ENCODE measurements at regions not wholly inside any gene's neighbourhood (a gene's known extent, or its start where the extent isn't known, plus 50 kb on each side); places are given as distances from the start of the nearest gene placed in this dataset.

DNA sequence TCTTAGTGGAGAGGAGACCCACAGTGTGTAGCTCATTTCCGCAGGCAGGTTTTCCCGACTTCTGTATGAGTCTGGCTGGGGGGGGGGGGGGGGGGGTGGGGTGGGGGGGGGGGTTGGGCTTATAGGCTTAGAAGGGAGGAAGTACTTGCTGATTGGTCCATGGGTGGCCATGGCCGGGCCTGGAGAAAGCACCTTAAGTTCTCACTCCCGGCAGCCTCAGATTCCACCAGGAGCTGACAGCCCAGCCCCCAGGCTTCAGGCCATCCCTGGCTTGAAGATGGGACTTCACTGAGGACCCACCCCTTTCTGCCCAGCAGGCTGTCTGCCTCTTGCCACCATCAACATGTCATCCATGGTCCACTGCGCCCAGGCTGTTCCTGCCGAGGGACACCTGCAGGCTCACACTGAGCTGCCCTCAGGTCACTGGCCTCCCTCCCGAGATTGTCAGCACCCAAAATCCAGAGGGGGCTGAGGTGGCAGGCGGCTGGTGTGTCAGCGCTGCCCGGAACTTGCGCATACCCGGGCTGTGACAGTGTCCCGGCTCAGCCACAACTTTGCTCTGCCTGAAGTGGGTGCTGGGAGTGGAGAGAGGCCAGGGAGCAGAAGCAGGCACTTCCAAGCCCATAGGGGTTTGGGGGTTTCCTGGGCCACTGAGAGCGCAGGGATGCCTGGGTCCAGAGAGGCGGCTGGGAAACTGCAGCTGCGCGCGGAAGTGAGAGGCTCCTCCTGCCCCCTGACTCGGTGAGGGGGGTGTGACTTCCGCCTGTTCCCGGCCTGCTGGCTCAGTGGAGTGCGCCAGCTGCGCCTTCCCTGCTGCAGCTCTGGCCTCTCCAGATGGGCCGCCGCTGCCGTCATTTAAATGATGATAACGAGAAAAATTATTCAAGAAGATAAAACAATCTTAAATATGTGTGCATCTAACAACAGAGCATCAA lies 256.1 kb downstream of the RPRM start:
- Mint-ChIP-seq H3K27me3 (ENCODE audit: low read depth) (no peaks in the 10 kb centered on the region), H3K36me3 (ENCODE audit: low read depth) (no peaks in the 10 kb centered on the region)

DNA sequence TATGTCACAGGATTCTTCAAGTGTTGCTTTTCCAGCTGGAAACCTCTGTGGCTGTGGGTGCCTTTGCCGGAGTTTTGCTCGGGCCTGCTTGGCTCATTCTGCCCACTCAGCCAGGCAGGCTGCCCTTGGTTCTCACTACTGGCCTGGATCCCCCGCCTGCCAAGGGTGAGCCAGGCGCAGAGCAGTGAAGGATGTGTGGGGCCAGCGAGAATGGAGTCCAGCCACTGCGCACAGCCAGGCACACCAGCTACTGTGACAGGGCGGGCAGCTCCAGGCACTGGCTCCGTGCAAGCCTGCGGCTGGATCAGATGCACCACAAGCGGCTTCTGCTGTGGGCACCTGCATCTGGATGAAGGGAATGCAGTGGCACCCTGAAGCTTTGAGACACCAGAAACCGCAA lies 257.1 kb downstream of the RPRM start:
- H3K4me1 Mint-ChIP-seq (ENCODE audit: low read depth) = no peaks in the 10 kb centered on the region
- no peak overlapping the region for H3K27ac Mint-ChIP-seq (ENCODE audit: unreplicated experiment)
- no peak for DNase-seq (ENCODE audit: low spot score)
- H3K36me3 Mint-ChIP-seq (ENCODE audit: low read depth) = no peaks in the 10 kb centered on the region
- H3K27me3 Mint-ChIP-seq (ENCODE audit: low read depth) = no peaks in the 10 kb centered on the region
- H3K4me3 Mint-ChIP-seq (ENCODE audit: unreplicated experiment) = no peak overlapping the region
- H3K9me3 Mint-ChIP-seq (ENCODE audit: low read depth) = peaks cover 14% of the 10 kb centered on the region
- TF ChIP-seq, protein P1, sequence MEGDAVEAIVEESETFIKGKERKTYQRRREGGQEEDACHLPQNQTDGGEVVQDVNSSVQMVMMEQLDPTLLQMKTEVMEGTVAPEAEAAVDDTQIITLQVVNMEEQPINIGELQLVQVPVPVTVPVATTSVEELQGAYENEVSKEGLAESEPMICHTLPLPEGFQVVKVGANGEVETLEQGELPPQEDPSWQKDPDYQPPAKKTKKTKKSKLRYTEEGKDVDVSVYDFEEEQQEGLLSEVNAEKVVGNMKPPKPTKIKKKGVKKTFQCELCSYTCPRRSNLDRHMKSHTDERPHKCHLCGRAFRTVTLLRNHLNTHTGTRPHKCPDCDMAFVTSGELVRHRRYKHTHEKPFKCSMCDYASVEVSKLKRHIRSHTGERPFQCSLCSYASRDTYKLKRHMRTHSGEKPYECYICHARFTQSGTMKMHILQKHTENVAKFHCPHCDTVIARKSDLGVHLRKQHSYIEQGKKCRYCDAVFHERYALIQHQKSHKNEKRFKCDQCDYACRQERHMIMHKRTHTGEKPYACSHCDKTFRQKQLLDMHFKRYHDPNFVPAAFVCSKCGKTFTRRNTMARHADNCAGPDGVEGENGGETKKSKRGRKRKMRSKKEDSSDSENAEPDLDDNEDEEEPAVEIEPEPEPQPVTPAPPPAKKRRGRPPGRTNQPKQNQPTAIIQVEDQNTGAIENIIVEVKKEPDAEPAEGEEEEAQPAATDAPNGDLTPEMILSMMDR (IDR thresholded peaks at IDR 0.05) = no peak

More for the DNA sequence above, 256.1 kb downstream of the RPRM start:
- DNase-seq (ENCODE audit: low spot score) = peak; percentile 82
- Mint-ChIP-seq H3K4me1 (ENCODE audit: low read depth) (no peaks in the 10 kb centered on the region), H3K9me3 (ENCODE audit: low read depth) (peaks cover 16% of the 10 kb centered on the region), H3K27ac (ENCODE audit: unreplicated experiment) (no peak overlapping the region), H3K4me3 (ENCODE audit: unreplicated experiment) (no peak overlapping the region)
- TF ChIP-seq, protein P1 (IDR thresholded peaks at IDR 0.05) = no peak

DNA sequence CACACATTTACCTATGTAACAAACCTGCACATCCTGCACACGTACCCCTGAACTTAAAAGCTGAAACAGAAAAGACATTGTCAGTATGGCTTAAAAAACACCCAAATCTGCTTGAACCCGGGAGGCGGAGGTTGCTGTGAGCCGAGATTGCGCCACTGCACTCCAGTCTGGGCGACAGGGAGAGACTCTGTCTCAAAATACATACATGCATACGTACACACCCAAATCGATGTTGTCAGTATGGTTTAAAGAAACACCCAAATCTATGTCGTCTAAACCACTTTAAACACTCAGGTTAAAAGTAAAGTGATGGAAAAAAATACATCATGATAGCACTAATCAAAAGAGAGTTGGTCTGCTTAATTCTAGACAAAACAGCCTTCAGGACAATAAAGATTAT lies 257.5 kb downstream of the RPRM start:
- Mint-ChIP-seq H3K27me3 (ENCODE audit: low read depth) (no peaks in the 10 kb centered on the region), H3K9me3 (ENCODE audit: low read depth) (peaks cover 13% of the 10 kb centered on the region), H3K27ac (ENCODE audit: unreplicated experiment) (no peak overlapping the region), H3K36me3 (ENCODE audit: low read depth) (no peaks in the 10 kb centered on the region), H3K4me3 (ENCODE audit: unreplicated experiment) (no peak overlapping the region), H3K4me1 (ENCODE audit: low read depth) (no peaks in the 10 kb centered on the region)
- no peak for DNase-seq (ENCODE audit: low spot score)
- TF ChIP-seq, protein P1 (IDR thresholded peaks at IDR 0.05) = no peak

DNA sequence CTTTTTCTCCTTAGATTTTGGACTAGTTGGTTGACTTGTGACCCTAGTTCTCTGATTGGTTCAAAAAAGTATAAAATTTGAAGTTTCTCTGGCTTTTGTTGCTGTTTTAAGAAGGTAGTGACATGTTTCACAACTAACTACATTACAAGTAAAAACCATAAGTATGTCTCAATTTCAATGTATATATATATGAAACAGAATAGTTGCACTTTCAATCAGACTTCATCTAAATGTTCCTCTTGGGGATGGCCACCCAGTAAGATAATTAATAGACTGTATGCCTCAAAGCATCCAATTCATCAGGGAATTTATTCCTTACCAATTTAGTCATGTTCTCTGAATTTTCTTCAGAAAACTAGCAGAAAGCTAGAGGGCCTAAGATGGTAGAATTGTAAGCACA lies 259.7 kb downstream of the RPRM start:
- Mint-ChIP-seq H3K4me3 (ENCODE audit: unreplicated experiment) (no peak overlapping the region), H3K9me3 (ENCODE audit: low read depth) (no peaks in the 10 kb centered on the region), H3K27ac (ENCODE audit: unreplicated experiment) (no peak overlapping the region), H3K27me3 (ENCODE audit: low read depth) (no peaks in the 10 kb centered on the region), H3K36me3 (ENCODE audit: low read depth) (no peaks in the 10 kb centered on the region), H3K4me1 (ENCODE audit: low read depth) (no peaks in the 10 kb centered on the region)
- no peak for DNase-seq (ENCODE audit: low spot score)
- TF ChIP-seq, protein P1 (IDR thresholded peaks at IDR 0.05) = no peak

DNA sequence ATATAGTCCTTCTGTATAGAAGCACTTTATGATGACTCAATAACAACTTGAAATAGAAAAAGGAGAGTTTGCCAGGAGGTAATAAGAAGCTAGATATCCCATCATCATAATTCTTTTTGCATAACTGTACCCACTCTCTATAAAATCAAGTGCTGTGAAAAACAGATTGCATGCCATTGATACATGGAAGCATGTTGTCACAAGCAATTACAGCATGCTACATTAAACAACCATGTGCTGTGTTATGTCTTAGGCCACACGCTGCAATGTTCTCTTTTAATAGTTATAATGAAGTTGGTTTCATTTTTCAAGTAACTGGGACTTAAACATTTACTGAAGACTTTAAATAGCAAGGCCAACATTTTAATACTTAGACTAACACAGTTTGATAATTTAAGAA lies 264.2 kb downstream of the RPRM start:
- Mint-ChIP-seq H3K27ac (ENCODE audit: unreplicated experiment) (no peak overlapping the region), H3K4me1 (ENCODE audit: low read depth) (no peaks in the 10 kb centered on the region), H3K27me3 (ENCODE audit: low read depth) (no peaks in the 10 kb centered on the region), H3K9me3 (ENCODE audit: low read depth) (no peaks in the 10 kb centered on the region), H3K36me3 (ENCODE audit: low read depth) (no peaks in the 10 kb centered on the region), H3K4me3 (ENCODE audit: unreplicated experiment) (no peak overlapping the region)
- DNase-seq (ENCODE audit: low spot score) = no peak
- TF ChIP-seq, protein P1 (IDR thresholded peaks at IDR 0.05) = no peak
